GM21825 (cell line): ENCODE measurements at regions not wholly inside any gene's neighbourhood (a gene's known extent, or its start where the extent isn't known, plus 50 kb on each side); places are given as distances from the start of the nearest gene placed in this dataset.

Experiments
- ATAC-seq: cut with Tn5 transposase; IDR thresholded peaks from one replicate; pipeline ENCODE4 v1.9.1; 2021; ENCODE audit warnings: mild to moderate bottlenecking, moderate library complexity; ENCODE audit not compliant: unreplicated experiment

GRCh38 chr19:28403690-28404089 lies 809.3 kb downstream of the UQCRFS1 start:
- ATAC-seq, result no peak

GRCh38 chr19:28402701-28403290 lies 810.2 kb downstream of the UQCRFS1 start:
- no peak for ATAC-seq

DNA sequence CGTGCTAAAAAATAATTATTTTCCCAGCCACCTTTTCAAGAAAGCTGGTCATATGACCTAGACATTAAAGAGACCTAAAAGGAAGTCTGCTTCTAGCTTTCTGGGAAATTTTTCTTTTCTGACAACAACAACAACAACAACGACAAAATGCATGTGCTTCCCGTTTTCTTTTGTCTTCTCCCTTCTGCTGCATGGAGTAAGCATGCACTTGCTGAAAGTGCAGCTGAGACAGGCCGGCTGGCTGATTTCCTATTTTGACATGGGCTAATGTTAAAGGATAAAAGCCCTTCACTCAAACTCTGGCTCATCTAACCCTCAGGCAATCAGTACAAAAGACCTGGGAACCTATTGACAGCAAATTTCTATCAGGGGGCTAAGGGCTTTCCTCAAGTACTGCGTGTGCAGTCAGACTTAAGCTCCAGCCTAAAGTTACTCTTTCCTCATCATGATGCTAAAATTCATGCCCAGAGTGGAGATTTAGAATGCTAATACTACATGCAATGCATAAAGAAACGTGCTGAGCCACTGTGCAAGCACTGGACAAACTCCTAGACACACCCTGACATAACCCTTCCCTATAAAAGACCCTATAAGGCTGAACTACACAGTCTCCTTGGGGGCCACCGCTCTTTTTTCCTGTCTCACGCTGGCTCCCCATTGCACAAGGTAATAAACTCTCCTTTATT lies 811.1 kb downstream of the UQCRFS1 start:
- no peak for ATAC-seq

DNA sequence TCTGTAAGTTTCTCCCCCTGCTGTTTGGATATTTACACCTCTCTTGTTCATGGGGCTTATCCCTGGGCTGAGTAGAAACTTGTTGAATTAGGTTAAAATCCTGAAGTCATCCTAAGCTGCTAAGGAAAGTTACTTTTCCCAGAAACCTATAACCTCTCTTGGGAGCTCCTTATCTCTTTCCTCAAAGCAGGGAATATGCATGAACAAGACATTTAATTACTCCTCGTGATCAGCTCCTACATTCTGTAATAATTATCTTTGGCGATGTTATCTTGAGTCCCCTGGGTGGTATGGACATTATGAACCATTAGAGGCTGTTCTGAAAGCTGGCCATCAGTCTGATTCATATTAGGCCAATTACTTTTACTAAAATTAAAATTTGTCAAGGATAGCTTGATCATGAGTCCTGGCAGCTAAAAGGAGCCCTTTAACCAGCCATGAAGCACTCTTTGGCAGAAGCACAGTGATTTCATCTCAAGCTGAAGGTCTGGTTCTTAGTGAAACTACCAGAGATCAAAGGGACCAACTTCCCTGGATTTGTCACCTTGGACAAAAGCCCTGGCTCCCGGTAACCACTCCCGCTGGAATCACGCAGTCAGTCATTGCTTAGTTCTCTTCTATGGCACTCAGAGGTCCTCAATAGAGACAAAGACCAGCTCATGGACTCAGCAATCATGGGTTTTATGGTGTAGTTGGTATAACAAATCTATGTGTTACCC lies 811.8 kb downstream of the UQCRFS1 start:
- ATAC-seq, result no peak

- no peak for ATAC-seq
Observed at GRCh38 chr19:28399187-28399586, 813.8 kb downstream of the UQCRFS1 start.

DNA sequence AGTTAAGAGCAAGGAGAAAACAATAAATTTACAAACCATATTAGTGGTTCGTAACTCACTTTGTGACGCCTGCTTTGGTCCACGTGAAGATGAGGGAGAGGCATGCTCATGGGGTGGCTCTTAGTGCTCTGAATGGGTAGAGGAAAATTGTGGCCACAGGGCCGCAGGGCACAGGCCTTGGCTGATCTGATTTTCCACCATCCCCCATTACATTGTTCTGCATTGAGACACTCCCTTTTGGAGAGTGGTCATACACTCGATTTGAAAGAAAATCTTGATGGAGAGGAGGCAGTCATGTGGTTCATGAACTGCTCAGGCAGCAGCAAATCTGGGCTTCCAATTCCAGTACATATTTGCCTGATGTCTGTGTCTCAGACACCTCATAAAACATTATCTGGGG lies 815.2 kb downstream of the UQCRFS1 start:
- ATAC-seq, result no peak

- ATAC-seq, result no peak
Observed at GRCh38 chr19:28397306-28397705, 815.6 kb downstream of the UQCRFS1 start.

GRCh38 chr19:28396287-28396831 lies 816.6 kb downstream of the UQCRFS1 start:
- no peak for ATAC-seq

- ATAC-seq, result no peak
Observed at GRCh38 chr19:28394725-28395124, 818.2 kb downstream of the UQCRFS1 start.

- no peak for ATAC-seq
Observed at GRCh38 chr19:28393574-28394336, 819.2 kb downstream of the UQCRFS1 start.

GRCh38 chr19:28388988-28389387 lies 824.0 kb downstream of the UQCRFS1 start:
- ATAC-seq, result no peak

DNA sequence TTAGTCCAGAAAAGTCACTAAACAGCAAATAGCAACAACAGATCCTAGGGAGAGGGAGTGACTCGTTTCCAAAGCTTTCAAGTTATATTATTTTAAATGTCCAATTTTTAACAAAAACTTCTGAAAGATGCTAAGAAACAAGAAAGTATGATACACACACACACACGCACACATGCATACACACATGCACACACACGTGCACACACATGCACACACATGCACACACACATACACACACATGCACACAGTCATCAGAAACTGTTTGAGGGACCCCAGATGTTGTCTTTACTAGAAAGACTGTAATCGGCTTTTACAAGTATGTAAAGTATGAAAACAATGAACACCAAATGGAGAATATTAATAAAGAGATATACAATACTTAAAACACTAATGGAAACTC lies 825.4 kb downstream of the UQCRFS1 start:
- no peak for ATAC-seq

DNA sequence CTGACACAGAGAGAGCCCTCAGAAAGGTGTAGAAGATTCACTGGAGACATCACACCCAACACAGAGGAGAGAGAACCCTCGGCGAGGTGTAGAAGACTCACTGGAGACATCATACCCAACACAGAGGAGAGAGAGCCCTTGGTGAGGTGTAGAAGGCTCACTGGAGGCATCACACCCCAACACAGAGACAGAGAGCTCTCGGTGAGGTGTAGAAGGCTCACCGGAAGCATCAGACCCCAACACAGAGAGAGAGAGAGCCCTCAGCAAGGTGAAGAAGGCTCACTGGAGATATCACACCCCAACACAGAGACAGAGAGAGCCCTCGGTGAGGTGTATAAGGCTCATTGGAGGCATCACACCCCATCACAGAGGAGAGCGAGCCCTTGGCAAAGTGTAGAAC lies 826.5 kb downstream of the UQCRFS1 start:
- no peak for ATAC-seq

DNA sequence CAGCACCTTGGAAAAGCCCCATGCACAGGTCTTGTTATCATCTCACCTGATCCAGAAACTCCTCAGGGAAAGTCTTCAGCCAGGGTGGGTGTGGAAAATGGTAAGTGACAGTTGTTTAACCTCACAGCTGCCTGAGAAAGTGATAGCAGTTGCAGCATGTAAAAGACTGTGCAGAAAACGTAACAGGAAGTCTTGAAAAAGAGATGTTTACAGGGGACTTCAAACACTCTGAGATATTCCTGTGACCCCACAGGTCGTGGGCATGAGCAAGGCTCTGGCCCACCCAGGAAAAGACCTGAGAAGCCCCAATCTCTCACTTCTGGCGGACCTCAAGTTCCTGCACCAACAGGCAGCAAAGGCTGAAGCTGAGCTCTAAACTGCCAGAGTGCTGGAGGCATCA lies 826.9 kb downstream of the UQCRFS1 start:
- ATAC-seq, result no peak

- ATAC-seq, result no peak
Observed at GRCh38 chr19:28377077-28377476, 835.9 kb downstream of the UQCRFS1 start.

GRCh38 chr19:28374971-28375370 lies 838.0 kb downstream of the UQCRFS1 start:
- ATAC-seq, result no peak

DNA sequence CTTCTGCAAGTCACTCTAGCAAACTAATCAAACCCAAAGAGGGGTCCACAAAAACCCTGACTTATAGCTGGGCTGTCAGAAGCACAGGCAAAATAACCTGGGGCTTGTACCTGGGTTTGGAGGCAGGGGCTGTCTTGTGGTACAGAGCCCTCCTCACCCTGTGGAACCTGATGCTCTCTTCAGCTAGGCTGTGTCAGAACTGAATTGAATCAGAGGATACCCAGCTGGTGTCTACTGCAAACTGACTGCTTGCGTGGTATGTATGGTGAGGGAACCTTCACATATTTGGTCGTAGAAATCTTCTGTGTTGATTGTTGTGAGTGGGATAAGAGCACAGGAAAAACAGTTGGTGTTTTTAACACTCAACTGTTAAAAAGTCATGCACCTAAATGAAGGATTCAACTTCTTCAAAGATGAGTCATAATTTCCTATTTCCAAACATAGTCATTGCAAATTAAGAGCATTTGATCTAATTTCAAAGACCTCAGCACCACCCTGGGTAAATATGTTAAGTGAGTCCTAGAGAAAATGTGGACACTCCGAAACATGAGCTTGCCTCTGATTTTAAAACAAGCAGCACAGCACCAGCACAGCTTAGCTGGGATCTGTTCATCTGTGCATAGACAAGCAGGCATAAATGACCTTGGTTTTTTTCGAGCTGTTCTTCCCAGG lies 840.2 kb downstream of the UQCRFS1 start:
- ATAC-seq, result no peak

DNA sequence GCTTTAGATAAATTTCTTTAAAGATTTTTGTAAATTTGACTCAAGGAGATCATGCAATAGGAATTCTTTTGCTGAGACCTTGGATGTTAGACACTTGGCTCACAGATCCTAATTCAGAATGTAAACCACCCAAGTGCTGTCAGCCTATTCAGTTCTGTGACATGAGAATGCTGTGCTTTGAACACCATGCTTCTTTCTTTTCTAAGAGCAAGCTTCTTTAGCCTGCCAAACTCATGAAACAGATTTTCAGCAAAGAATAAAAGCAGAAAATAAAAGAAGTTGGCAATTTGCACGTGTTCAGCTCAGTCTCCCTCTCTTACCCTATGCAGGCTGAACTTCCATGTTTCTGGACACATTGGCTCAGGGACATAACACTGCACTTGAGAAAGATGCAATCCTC lies 845.8 kb downstream of the UQCRFS1 start:
- ATAC-seq, result no peak

- no peak for ATAC-seq
Observed at GRCh38 chr19:28363254-28363653, 849.7 kb downstream of the UQCRFS1 start.
